Activated gamma-delta T cell treated with Interleukin-2 at 50 U/mL for 16 hours (primary cell): ENCODE measurements at regions not wholly inside any gene's neighbourhood (a gene's known extent, or its start where the extent isn't known, plus 50 kb on each side); places are given as distances from the start of the nearest gene placed in this dataset.
"Not testable (repeated sequence)": the region's sequence is repeated elsewhere in the genome, so short reads cannot be mapped to it uniquely, and the experiment has no call there.

ENCODE experiments used
- DNase-seq: peaks from one replicate; pipeline ENCODE4 v3.0.0-alpha.2; 2020

- DNase-seq = no peak
Observed at GRCh38 chr18:40179729-40180461, 1775.1 kb upstream of the PIK3C3 start.

- DNase-seq = no peak
Observed at GRCh38 chr18:40168026-40168425, 1787.0 kb upstream of the PIK3C3 start.

GRCh38 chr18:40163254-40163653 lies 1791.8 kb upstream of the PIK3C3 start:
- DNase-seq = no peak

- DNase-seq = no peak
Observed at GRCh38 chr18:40160361-40160760, 1794.7 kb upstream of the PIK3C3 start.

- no peak for DNase-seq
Observed at GRCh38 chr18:40159141-40160017, 1795.7 kb upstream of the PIK3C3 start.

GRCh38 chr18:40157120-40157519 lies 1797.9 kb upstream of the PIK3C3 start:
- DNase-seq = no peak

- DNase-seq = no peak
Observed at GRCh38 chr18:40152859-40153258, 1802.2 kb upstream of the PIK3C3 start.

- no peak for DNase-seq
Observed at GRCh38 chr18:40148960-40149359, 1806.1 kb upstream of the PIK3C3 start.

GRCh38 chr18:40133253-40133652 lies 1821.8 kb upstream of the PIK3C3 start:
- DNase-seq = no peak

- not testable (repeated sequence) for DNase-seq
Observed at GRCh38 chr18:40132438-40132837, 1822.6 kb upstream of the PIK3C3 start.

- DNase-seq = no peak
Observed at GRCh38 chr18:40124107-40124506, 1830.9 kb upstream of the PIK3C3 start.

- no peak for DNase-seq
Observed at GRCh38 chr18:40120796-40121391, 1834.1 kb upstream of the PIK3C3 start.

- DNase-seq = no peak
Observed at GRCh38 chr18:40120356-40120755, 1834.7 kb upstream of the PIK3C3 start.

GRCh38 chr18:40119581-40119980 lies 1835.5 kb upstream of the PIK3C3 start:
- DNase-seq = not testable (repeated sequence)

- no peak for DNase-seq
Observed at GRCh38 chr18:40110455-40110854, 1844.6 kb upstream of the PIK3C3 start.

GRCh38 chr18:40109252-40110049 lies 1845.6 kb upstream of the PIK3C3 start:
- no peak for DNase-seq

GRCh38 chr18:40108596-40108995 lies 1846.4 kb upstream of the PIK3C3 start:
- DNase-seq = no peak

GRCh38 chr18:40102903-40103302 lies 1852.1 kb upstream of the PIK3C3 start:
- no peak for DNase-seq

GRCh38 chr18:40099641-40100040 lies 1855.4 kb upstream of the PIK3C3 start:
- DNase-seq = no peak

GRCh38 chr18:40096675-40097074 lies 1858.4 kb upstream of the PIK3C3 start:
- DNase-seq = no peak

GRCh38 chr18:40094441-40094840 lies 1860.6 kb upstream of the PIK3C3 start:
- no peak for DNase-seq

- no peak for DNase-seq
Observed at GRCh38 chr18:40088130-40088529, 1866.9 kb upstream of the PIK3C3 start.

GRCh38 chr18:40079786-40080185 lies 1875.2 kb upstream of the PIK3C3 start:
- DNase-seq = no peak
